ENCODE measurements at regions not wholly inside any gene's neighbourhood (a gene's known extent, or its start where the extent isn't known, plus 50 kb on each side); places are given as distances from the start of the nearest gene placed in this dataset.
A peak's percentile ranks its signal among the peaks of the same experiment; 100 is the strongest.
"Not testable (repeated sequence)": the region's sequence is repeated elsewhere in the genome, so short reads cannot be mapped to it uniquely, and the experiment has no call there.

DNA sequence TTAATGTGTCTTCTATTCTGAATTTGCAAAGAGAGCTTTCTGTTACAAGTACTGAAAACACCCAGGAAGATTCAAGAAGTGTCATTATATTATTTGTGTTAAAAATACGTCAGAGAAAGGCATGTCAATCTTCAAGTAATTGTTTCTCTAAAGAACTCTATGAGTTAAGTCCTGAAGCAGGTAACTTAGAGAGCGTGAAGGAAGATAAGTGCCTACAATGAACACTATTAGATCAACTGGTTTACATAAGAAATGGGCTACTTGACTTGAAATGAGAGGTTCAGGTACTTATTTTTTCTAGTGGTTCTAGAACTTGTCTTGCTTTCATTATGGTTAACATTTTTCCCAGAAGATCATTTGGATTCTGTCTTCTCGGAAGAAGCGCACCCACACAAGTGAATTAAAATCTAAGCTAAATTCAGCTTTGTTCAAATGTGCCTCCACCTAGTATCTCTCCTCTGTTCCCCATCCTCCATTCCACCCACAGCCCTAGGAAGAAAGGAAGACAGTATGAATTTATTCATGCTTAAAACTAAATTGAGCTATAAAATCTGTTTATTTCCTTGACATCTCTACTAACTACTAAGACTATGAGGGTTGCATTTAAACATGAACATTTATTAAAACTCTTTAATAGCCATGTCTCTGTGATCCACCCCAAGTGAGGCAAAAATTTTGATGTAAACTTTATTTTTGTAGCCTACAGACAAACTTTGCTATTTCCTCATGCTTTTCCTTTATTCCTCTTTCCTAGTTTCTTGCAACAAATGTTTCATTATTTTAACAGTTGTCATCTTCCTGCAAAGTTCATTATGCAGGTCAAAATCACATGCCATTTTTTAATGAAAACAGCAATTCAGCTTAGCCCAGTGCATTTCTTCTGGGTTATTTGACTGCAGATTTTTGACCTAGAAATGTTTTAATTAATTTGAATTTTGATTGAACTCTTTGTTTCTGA, 206.8 kb downstream of the KCNJ2 start:
- no peak for DNase-seq

DNA sequence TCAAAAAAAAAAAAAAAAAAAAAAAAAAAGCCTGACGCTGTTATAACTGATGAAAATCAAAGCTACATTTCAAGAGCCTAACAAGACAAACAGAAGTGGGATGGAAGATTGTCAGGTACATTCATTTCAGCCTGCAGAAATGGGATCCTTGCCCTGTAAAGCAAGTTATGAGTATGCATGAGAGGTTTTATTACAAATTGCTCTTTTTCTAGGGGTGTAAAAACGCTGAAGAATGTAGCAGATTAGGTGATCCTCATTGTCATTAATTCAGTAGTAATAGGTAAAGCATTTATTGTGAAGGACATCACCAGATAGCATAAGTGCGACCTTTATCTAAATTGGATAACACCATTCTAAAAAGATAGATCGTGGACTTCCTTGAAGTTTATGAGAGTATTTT, 208.3 kb downstream of the KCNJ2 start:
- DNase-seq = no peak

DNA sequence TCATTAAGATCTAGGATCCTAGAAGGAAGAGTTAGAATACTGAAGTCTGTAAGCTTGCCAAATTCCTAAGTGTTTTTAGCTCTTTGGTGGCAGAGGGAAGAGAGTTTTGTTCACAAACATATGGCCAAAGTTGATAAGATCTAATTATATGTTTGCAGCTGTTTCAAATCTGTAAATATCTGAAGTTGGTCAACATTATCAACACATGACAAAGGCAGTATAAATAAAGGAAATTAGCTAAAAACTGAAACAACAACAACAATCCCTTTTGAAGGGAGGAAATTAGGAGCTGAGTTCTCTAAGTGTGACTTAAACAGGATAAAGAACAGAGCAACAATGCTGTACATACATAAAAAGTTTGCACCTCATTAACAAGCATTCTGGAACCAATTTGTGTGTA, 208.7 kb downstream of the KCNJ2 start:
- DNase-seq = no peak

DNA sequence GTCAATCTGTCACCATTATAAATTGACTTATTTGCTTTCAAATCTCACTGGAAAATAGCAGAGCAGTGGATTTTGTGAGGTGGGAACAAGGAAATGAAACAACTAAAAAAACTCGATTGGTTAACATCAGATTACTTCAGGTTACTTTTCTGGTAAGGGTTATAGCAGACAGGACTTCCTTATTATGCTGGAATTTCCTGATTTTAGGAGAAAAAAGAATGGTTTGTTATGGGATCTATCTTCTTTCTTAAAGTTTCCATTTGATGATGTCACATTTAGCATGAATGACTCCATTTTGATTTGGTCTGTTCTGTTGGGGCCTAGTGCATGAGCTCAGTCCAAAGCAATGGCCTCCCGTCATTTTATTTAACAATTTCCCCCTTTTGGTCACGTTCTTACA, 210.6 kb downstream of the KCNJ2 start:
- DNase-seq = no peak

DNA sequence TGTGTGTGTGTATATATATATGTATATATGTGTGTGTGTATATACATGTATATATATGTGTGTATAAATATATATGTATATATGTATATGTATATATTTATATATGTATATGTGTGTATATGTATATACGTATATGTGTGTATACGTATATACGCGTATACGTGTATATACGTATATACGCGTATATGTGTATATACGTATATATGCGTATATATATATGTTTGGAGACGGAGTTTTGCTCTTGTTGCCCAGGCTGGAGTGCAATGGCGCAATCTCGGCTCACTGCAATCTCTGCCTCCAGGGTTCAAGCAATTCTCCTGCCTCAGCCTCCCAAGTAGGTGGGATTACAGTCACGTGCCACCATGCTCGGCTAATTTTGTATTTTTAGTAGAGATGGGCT, 212.6 kb downstream of the KCNJ2 start:
- DNase-seq = not testable (repeated sequence)

DNA sequence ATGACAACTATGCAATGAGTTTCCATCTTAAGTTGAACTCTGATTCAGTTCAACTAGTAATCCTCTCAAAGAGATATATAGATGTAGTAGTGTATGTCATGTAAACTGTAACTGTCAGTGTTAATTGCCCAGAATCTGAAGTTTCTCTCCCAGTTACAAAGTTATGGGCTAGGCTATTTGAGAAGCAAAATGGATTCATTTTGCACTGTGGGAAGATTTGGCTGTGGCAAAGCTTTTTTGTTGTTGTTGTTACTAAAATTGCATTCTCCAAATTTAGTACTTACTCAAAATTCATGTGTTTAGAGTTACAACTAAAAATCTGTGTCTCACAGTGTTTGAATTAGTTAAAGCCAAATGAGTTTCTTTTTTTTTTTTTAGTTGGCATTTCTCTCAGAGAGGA, 219.0 kb downstream of the KCNJ2 start:
- no peak for DNase-seq

DNA sequence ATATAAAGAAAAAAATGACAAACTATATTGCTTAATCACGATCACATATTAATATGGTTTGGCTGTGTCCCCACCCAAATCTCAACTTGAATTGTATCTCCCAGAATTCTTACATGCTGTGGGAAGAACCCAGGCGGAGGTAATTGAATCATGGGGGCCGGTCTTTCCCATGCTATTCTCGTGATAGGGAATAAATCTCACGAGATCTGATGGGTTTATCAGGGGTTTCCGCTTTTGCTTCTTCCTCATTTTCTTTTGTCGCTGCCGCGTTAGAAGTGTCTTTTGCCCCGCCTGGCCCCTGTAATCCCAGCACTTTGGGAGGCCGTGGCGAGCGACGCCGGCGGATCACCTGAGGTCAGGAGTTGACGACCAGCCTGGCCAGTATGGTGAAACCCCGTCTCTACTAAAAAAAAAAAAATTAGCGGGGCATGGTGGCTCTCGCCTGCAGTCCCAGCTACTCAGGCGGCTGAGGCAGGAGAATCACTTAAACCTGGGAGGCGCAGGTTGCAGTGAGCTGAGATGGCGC, 220.0 kb downstream of the KCNJ2 start:
- not testable (repeated sequence) for DNase-seq

DNA sequence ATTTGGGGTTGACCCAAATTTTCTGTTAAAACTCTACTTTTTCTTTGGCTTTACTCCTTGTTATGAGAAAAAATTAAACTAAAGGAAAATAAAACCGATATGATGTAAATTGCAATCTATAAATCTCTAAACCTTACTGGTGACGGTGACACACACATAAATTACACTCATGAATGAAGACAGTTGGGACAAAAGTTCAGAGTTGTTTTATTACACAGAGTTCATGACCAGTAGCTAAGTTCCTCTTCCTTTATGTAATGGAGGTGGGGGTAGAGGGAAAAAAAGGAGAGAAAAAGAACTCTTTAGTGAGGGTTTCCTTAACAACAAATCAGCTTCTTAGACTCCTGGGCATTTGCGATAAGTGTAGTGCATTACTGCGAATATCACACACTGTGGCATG, 220.7 kb downstream of the KCNJ2 start:
- no peak for DNase-seq

- DNase-seq = no peak
Observed at GRCh38 chr17:70394473-70395232, 225.3 kb downstream of the KCNJ2 start.

GRCh38 chr17:70405492-70406220, 236.3 kb downstream of the KCNJ2 start:
- peak in 1 of 2 donors; percentile 15 for DNase-seq

- no peak for DNase-seq
Observed at GRCh38 chr17:70407506-70407905, 238.2 kb downstream of the KCNJ2 start.

GRCh38 chr17:70408768-70409167, 239.4 kb downstream of the KCNJ2 start:
- no peak for DNase-seq

DNA sequence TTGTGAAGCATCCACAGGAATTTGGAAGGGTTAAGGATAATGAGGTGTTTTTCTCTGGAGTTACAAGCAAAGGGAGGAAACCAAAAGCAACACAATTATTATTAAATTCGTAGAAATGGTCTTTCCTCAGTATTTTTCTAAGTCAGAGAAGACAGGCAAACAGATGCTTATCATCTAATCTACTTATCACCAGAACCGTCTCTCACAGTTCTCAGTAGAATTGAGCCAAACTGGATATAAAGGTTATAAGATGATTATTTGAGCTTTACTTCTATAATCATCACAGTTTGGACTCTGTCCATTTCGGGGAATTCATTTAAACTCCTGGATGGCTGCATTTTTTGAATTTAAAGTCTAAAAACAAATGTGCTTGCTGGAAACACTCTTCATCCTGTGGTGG, 245.0 kb downstream of the KCNJ2 start:
- DNase-seq = no peak

DNA sequence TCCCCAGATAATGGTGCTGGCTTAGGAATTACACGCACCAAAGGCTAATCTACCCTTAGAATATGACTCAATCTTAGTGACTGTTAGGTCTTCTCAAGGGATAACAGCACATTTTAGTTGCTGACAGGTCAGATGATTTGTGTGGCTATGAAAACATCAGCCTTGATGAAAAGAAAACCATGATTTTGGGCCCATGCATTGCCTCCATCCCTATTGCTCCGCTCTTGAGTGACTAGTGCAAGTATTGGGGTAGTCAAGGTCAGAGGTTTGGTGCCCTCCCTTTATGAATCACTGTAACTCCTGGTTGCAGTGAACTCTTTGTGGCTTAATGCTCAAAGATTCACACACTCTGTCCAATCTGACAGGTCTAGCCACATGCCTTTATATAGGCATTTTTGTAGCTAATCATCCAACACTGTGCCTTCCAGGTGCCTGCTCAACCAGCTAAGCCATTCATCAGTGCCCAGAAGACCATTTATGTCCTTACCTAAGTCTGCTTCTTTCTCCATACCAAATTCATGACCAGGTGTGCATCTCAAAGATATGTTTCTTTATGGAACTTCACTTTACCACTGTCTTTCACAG, 251.6 kb downstream of the KCNJ2 start:
- no peak for DNase-seq

GRCh38 chr17:70422862-70423261, 253.5 kb downstream of the KCNJ2 start:
- DNase-seq = no peak

DNA sequence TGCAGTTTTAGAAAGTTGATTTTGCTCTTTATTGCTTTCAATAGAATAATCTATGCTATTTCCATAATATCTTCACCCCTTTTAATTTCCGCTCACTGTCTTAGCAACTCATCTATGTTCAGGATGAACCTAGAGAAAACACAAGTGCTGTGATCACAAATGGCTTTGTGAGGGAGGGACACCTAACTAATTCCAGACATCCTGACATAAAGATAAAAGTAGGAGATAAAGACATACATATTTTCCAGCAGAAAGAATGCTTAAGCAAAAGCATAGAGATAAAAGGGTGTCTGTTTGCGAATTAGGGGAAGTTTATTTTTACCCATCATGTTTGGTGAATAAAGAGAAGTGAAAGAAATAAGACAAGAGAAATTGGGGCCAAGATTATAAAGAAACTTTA, 254.2 kb downstream of the KCNJ2 start:
- DNase-seq = no peak

DNA sequence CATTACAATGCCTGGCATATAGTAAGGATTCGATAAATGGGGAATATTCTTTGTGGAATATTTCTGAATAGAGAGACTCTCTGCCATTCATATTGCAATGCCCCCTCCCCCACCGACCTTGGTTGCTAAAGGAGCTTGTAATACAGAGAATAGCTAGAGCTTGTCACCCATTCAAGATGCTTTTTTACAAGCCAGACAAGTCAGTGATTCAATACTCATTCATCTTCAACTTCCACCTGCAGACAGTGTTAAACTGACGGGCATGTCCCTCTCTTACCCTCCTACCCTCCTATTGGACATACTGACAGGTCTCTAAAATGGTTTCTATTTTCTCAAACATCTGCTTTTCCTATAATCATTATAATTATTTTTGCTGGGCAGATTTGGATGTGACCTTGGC, 257.4 kb downstream of the KCNJ2 start:
- DNase-seq = no peak

DNA sequence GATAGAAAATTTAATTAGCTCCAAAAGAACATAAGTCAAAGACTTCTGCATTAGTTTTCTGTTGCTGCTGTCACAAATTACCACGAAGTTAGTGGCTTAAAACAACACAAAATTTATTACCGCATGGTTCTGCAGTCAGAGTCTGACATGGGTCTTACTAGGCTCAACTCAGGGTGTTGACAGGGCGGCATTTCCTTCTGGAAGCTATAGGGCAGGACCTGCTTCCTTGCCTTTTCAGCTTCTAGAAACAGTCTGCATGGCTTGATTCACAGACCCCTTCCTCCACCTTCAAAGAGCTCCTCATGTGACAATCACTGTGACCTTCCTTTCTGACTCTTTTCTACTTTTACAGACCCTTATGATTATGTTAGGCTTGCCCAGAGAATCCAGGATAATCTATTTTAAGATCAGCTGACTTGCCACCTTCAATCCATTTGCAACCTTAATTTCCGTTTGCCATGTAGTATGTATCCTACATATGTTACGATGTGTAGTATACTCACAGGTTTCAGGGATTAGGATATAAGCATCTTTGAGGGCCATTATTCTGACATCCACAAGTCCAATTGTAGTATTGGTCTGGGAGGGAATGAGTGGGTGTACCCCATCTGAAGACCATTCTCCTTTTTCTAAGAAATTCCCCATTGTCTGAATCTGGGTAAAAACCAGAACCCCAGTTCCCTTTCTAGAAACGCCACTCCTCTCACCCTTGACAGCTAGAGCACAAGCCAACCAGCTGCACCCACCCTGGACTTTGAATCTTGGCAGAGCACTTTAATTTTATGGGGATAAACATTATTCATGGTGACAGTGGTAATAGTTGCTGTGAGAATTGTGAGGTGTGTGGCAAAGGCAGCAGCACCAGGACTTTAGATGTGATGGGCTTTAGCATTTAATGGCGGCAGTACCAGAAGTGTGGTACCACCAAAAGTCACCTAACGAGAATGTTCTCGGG, 265.5 kb downstream of the KCNJ2 start:
- DNase-seq = no peak

DNA sequence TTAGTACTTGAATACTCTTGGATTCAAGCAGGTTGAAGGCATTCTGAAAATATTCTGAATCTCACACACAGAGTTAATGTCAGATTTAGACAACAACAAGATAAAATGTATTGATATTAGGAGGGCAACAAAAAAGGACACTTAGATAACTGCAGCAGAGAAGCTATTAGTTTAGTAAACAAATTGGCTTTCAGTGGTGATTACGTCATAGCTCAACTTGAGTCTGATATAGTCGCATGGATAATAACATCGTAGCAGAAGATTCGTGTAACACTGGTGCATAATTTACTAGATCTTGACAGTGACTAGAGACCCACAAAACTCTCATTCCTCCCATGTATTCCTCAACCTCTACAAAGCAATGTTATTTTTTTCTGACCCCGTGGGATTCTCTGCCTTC, 268.3 kb downstream of the KCNJ2 start:
- DNase-seq = no peak

- DNase-seq = no peak
Observed at GRCh38 chr17:70446446-70446845, 277.1 kb downstream of the KCNJ2 start.

DNA sequence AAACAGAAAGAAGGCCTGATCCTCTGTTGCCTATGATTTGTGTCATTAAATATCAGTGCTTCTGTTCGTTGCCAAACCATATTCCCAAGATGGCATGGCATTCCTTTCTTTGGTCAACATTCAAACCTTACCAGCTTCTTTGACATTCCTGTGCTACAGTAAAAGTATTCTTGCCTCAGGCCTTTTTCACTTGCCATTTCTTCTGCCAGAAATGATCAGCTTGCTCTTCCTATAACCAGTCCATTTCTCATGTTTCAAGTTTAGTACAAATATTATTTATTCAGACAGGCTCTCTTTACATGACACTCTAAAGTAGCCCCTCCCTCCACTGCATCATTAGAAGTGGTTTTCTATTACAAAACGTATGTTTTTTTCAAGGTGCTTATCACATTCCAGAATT, 278.3 kb downstream of the KCNJ2 start:
- no peak for DNase-seq

GRCh38 chr17:70453075-70453474, 283.7 kb downstream of the KCNJ2 start:
- not testable (repeated sequence) for DNase-seq

All from CD4-positive, alpha-beta T cell treated with Interleukin-4 for 1 hour (primary cell).